Common myeloid progenitor, CD34-positive (primary cell): ENCODE measurements at regions not wholly inside any gene's neighbourhood (a gene's known extent, or its start where the extent isn't known, plus 50 kb on each side); places are given as distances from the start of the nearest gene placed in this dataset.
"Not testable (repeated sequence)": the region's sequence is repeated elsewhere in the genome, so short reads cannot be mapped to it uniquely, and the experiment has no call there.

ENCODE experiments used
- CTCF ChIA-PET: fragments of 350-600 bp; sonication (Branson Sonifier 250); formaldehyde crosslinking; loops from one replicate; lab custom pipeline; 2021; ENCODE audit warnings: antibody characterized with exemption; lab: Charles Lee
- POLR2A ChIA-PET: fragments of 350-600 bp; sonication (Branson Sonifier 250); formaldehyde crosslinking; loops from one replicate; lab custom pipeline; 2021; ENCODE audit warnings: antibody characterized with exemption; lab: Charles Lee
- DNase-seq, 3 donors: peaks; one replicate each; pipeline versions ENCODE4 v3.0.0 to v3.0.0-alpha.2; 2013
- H3K27ac ChIP-seq, 2 experiments: 1 replicate in 1 of 2; 2 replicates in 1 of 2; pipeline ENCODE4 v1.7.0; 2013; ENCODE audit warnings: inconsistent platforms in 2 of 2, low read length in 2 of 2, mild to moderate bottlenecking in 2 of 2, low read depth in 1 of 2, moderate library complexity in 1 of 2; ENCODE audit not compliant: severe bottlenecking in 2 of 2, insufficient read depth in 1 of 2, poor library complexity in 1 of 2
- H3K27me3 ChIP-seq, 5 experiments: replicated peaks in 2 of 5; 1 replicate in 3 of 5; 2 replicates in 2 of 5; pipeline versions ENCODE4 v1.6.1 to v1.7.0; 2013; ENCODE audit warnings: low read length in 4 of 5, mild to moderate bottlenecking in 2 of 5, moderate library complexity in 2 of 5, inconsistent platforms in 1 of 5; ENCODE audit not compliant: insufficient read depth in 5 of 5, control insufficient read depth in 4 of 5
- H3K36me3 ChIP-seq, 4 experiments: 1 replicate in 2 of 4; 2 replicates in 2 of 4; pipeline versions ENCODE4 v1.6.1 to v1.7.0; 2013; ENCODE audit warnings: low read length in 3 of 4, control low read depth in 1 of 4, mild to moderate bottlenecking in 1 of 4; ENCODE audit not compliant: control insufficient read depth in 4 of 4, insufficient read depth in 4 of 4
- H3K4me1 ChIP-seq, 4 experiments: 1 replicate in 3 of 4; 2 replicates in 1 of 4; pipeline versions ENCODE4 v1.6.1 to v1.7.1; 2013; ENCODE audit warnings: low read length in 3 of 4, mild to moderate bottlenecking in 3 of 4, control low read depth in 1 of 4, inconsistent platforms in 1 of 4, moderate library complexity in 1 of 4; ENCODE audit not compliant: control insufficient read depth in 4 of 4, insufficient read depth in 4 of 4; ENCODE audit errors: control extremely low read depth in 1 of 4
- H3K4me3 ChIP-seq, 7 experiments: 1 replicate in 4 of 7; 2 replicates in 3 of 7; pipeline versions ENCODE4 v1.5.1 to v1.7.0; 2013; ENCODE audit warnings: mild to moderate bottlenecking in 7 of 7, low read length in 6 of 7, moderate library complexity in 6 of 7, inconsistent platforms in 2 of 7, low read depth in 2 of 7, control low read depth in 1 of 7; ENCODE audit not compliant: insufficient read depth in 4 of 7, control insufficient read depth in 1 of 7; ENCODE audit errors: extremely low read depth in 1 of 7
- H3K9me3 ChIP-seq, 5 experiments: 1 replicate in 4 of 5; 2 replicates in 1 of 5; pipeline versions ENCODE4 v1.6.1 to v1.7.1; 2013; ENCODE audit warnings: low read length in 4 of 5, mild to moderate bottlenecking in 2 of 5, inconsistent platforms in 1 of 5, low read depth in 1 of 5, moderate library complexity in 1 of 5; ENCODE audit not compliant: control insufficient read depth in 4 of 5, insufficient read depth in 2 of 5; ENCODE audit errors: control extremely low read depth in 1 of 5
- WGBS: methylation state at CpG from one replicate; pipeline ENCODE4 v1.1.5; 2013; ENCODE audit not compliant: insufficient coverage; 5-methylcytosine and 5-hydroxymethylcytosine counted together

DNA sequence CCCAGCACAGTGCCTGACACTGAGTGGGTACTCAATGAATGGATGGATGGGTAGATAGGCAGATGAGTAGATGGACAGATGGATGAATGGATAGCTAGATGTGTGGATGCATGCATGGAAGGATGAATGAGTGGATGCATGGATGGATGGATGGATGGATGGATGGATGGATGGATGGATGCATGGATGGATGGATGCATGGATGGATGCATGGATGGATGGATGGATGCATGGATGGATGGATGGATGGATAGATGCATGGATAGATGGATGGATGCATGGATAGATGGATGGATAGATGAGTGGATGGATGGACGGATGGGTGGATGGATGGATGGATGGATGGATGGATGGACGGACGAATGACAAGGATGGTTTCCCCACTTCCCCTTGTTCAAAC, 166.6 kb downstream of the HS3ST2 start:
- H3K36me3 ChIP-seq, H3K27ac ChIP-seq, POLR2A ChIA-PET, CTCF ChIA-PET, H3K27me3 ChIP-seq, DNase-seq, H3K4me1 ChIP-seq, H3K4me3 ChIP-seq: not testable (repeated sequence)
- no CpG with 5 or more reads among the region's 3 CpGs for WGBS
- peaks cover 0 to 17% (median 2%) of the 10 kb centered on the region in 5 experiments for H3K9me3 ChIP-seq

DNA sequence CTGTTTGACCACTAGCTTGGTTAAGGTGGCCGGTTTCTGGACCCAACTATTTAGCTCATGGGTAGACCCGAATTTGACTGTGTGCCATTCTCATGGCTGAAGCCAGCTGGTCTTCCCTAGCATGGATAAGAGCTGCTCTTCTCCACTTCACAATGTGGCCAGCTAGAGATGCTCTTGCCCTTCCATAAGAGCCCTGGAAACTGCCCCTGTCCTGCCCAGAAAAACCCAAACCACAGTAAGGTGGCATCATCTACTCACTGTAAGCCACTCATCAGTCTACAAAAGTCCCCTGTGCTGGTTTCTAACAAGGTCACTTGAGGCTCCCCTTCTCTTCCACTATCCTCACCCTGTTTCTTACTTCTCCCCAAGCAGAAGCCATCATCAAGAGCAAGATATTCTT, 165.1 kb downstream of the HS3ST2 start:
- H3K4me3 ChIP-seq, result no peak overlapping the region
- no peaks in the 10 kb centered on the region for H3K4me1 ChIP-seq
- H3K9me3 ChIP-seq, result peaks cover 0 to 7% (median 2%) of the 10 kb centered on the region in 5 experiments
- no peak for DNase-seq
- no peak overlapping the region for H3K27ac ChIP-seq
- no peaks in the 10 kb centered on the region for H3K36me3 ChIP-seq
- 83% methylated on average over 2 of the region's 2 CpGs for WGBS
- peaks cover 0 to 5% (median 0%) of the 10 kb centered on the region in 5 experiments for H3K27me3 ChIP-seq
- POLR2A ChIA-PET, result no interaction called here
- CTCF ChIA-PET, result no interaction called here

DNA sequence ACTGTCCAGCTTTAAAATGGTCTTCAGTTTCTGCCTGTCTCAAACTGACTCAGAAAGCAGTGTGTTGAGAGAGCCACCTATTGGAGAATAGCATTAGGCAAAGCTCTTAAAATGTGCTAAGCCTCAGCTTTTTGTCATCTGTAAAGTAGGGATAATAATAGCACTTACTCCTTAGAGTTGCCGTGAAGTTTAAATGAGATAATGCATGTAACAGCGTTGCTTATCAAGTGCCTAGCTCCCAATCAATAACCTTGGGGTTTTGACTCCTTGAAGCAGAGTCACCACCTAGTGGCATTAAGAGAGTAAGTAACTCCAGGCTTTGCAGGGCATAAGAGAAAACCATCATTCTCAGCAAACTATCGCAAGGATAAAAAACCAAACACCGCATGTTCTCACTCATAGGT, 163.3 kb downstream of the HS3ST2 start:
- H3K27me3 ChIP-seq, result peaks cover 0 to 10% (median 0%) of the 10 kb centered on the region in 5 experiments
- no peaks in the 10 kb centered on the region for H3K9me3 ChIP-seq
- no peak for DNase-seq
- ChIA-PET POLR2A (no interaction called here), CTCF (no interaction called here)
- WGBS, result 25% methylated on average over 2 of the region's 4 CpGs
- no peak overlapping the region for H3K27ac ChIP-seq
- no peaks in the 10 kb centered on the region for H3K36me3 ChIP-seq
- no peaks in the 10 kb centered on the region for H3K4me1 ChIP-seq
- no peak overlapping the region for H3K4me3 ChIP-seq

DNA sequence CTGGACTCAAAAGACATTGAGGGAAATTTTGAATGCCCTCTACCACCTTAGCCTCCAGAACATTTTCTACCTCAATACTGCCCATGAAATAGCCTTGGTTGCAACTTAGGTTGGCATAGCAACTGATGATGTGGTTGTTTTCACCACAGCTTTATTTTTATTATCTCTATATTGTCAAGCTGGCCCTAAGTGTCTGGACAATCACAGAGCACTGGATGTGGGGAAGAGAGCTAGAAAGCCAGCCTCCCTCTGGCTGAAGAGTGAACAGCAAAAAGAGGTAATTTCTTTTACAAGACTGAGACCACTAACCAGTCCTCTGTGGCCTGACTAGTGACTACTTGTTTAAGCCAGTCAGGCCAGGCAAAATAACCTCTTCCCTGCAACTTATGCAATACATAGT, 159.6 kb downstream of the HS3ST2 start:
- no peak for DNase-seq
- H3K9me3 ChIP-seq, result no peaks in the 10 kb centered on the region
- no peak overlapping the region for H3K4me3 ChIP-seq
- POLR2A ChIA-PET, result no interaction called here
- H3K36me3 ChIP-seq, result no peaks in the 10 kb centered on the region
- H3K27me3 ChIP-seq, result peaks cover 0 to 6% (median 0%) of the 10 kb centered on the region in 5 experiments
- CTCF ChIA-PET, result no interaction called here
- no peaks in the 10 kb centered on the region for H3K4me1 ChIP-seq
- no peak overlapping the region for H3K27ac ChIP-seq

DNA sequence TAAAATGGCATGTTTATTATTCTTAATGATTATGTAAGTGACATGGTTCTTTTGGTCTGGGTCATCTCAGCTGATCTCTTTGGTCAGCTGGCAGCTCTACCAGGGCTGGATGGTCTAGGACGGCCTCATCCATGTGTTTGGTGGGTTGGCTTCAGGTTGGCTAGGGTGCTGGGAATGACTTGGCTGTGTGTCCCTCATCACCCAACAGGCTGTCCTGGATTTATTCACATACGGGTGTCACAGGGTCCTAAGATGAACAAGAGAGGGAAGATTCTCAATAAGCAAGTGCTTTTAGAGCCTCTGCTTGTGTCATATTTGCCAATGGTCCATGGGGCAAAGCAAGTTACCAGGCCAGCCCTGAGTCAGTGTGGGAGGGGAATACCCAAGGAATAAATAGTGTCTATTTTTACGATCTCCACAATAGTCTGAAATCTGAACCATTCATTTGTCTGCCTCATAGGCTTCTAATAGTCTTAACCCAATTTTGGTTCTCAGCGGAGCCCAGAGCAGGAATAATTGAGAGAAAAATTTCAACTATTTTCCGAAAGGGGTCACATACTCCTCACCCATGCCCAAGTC, 157.5 kb downstream of the HS3ST2 start:
- H3K4me3 ChIP-seq, result no peak overlapping the region
- 100% methylated on average over 1 of the region's 5 CpGs for WGBS

DNA sequence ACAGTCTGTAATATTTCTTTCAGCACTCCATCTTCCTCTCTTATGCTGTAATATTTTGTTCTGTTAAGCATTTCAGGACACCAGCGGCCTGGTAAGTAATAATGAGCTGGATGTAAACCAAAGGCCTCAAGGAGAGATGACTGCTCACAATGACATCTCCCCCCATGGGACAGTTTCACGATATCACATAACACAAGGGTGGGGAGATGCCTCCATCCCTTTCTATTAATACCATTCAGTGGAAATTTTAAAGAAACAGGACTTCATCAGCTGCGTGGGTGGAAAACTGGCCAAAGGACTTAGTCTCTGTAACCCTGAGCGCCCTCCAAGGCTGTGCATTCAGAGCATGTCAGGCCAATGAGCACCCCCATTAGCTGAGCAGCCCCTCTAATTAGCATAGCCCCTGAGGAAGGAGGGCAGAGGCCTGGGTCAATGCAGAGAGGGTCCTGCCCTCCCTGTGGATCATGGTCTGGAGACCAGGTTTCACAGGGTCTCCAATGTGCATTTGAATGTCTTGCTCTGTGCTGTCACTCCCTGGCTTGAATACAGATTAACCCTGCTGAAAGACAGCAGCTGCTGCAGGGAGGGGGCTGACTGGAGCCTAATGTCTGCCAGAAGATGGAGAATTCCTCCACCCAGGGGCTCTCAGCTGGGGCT, 156.4 kb downstream of the HS3ST2 start:
- ChIA-PET CTCF (no interaction called here), POLR2A (no interaction called here)
- 83% methylated on average over 3 of the region's 4 CpGs for WGBS
- H3K4me3 ChIP-seq, result no peak overlapping the region
- H3K27ac ChIP-seq, result no peak overlapping the region
- H3K36me3 ChIP-seq, result no peaks in the 10 kb centered on the region
- H3K27me3 ChIP-seq, result peaks cover 0 to 8% (median 2%) of the 10 kb centered on the region in 5 experiments
- no peaks in the 10 kb centered on the region for H3K9me3 ChIP-seq
- no peaks in the 10 kb centered on the region for H3K4me1 ChIP-seq
- DNase-seq, result no peak

More for the DNA sequence above, 157.5 kb downstream of the HS3ST2 start:
- Histone ChIP-seq H3K27me3 (peaks cover 0 to 8% (median 0%) of the 10 kb centered on the region in 5 experiments), H3K36me3 (no peaks in the 10 kb centered on the region), H3K9me3 (no peaks in the 10 kb centered on the region), H3K27ac (no peak overlapping the region), H3K4me1 (no peaks in the 10 kb centered on the region)
- no peak for DNase-seq
- ChIA-PET POLR2A (no interaction called here), CTCF (no interaction called here)

DNA sequence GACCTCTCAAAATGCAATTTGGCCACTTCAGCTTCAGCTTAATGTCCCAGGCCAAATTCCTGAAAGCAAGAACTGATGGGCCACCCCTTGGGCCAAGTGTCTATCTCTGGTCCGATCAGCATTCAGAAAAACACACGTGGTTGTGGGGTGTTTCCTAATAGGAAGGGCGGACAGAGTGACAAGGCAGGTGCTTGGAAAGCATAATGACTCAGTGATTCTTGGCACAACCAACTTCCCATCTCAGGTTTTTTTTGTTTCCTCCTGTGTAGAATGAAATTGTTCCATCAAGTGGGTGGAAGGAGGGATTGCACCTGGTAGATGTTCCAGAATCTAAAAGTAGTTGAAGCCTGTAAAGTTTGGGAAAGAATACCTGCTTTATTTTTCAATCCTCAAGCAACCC, 155.6 kb downstream of the HS3ST2 start:
- Histone ChIP-seq H3K36me3 (no peaks in the 10 kb centered on the region), H3K27ac (no peak overlapping the region), H3K9me3 (no peaks in the 10 kb centered on the region), H3K4me1 (no peaks in the 10 kb centered on the region), H3K27me3 (peaks cover 0 to 6% (median 2%) of the 10 kb centered on the region in 5 experiments), H3K4me3 (no peak overlapping the region)
- DNase-seq, result no peak
- 61% methylated on average over 3 of the region's 3 CpGs for WGBS
- POLR2A ChIA-PET, result no interaction called here
- CTCF ChIA-PET, result no interaction called here
